OCI-LY7 (cell line): ENCODE measurements at regions not wholly inside any gene's neighbourhood (a gene's known extent, or its start where the extent isn't known, plus 50 kb on each side); places are given as distances from the start of the nearest gene placed in this dataset.
"Not testable (repeated sequence)": the region's sequence is repeated elsewhere in the genome, so short reads cannot be mapped to it uniquely, and the experiment has no call there.

Experiments used
- EZH2phosphoT487 ChIP-seq: fragments of 200-600 bp; sonication (generic); IDR thresholded peaks from 2 replicates; pipeline ENCODE4 v1.6.1; 2018; ENCODE audit warnings: low read depth, borderline replicate concordance, mild to moderate bottlenecking, mixed run types, antibody characterized with exemption, low read length, moderate library complexity, mixed read lengths
- TF ChIP-seq, protein P1 (sequence below): fragments of 200-600 bp; sonication (generic); conservative IDR thresholded peaks from 2 replicates; pipeline ENCODE4 v1.5.1; 2014; ENCODE audit warnings: mild to moderate bottlenecking, antibody characterized with exemption, low read length, moderate library complexity, mixed read lengths

DNA sequence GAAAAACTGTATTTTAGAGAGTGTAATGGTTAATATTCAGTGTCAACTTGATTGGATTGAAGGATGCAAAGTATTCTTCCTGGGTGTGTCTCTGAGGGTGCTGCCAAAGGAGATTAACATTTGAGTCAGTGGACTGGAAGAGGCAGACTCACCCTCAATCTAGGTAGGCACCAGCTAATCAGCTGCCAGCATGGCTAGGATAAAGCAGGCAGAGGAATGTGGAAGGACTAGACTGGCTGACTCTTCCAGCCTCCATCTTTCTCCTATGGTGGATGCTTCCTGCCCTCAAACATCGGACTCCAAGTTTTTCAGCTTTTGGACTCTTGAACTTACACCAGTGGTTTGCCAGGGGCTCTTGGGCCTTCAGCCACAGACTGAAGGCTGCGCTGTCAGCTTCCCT, 740.3 kb downstream of the RNF144A start:
- TF ChIP-seq, protein P1, sequence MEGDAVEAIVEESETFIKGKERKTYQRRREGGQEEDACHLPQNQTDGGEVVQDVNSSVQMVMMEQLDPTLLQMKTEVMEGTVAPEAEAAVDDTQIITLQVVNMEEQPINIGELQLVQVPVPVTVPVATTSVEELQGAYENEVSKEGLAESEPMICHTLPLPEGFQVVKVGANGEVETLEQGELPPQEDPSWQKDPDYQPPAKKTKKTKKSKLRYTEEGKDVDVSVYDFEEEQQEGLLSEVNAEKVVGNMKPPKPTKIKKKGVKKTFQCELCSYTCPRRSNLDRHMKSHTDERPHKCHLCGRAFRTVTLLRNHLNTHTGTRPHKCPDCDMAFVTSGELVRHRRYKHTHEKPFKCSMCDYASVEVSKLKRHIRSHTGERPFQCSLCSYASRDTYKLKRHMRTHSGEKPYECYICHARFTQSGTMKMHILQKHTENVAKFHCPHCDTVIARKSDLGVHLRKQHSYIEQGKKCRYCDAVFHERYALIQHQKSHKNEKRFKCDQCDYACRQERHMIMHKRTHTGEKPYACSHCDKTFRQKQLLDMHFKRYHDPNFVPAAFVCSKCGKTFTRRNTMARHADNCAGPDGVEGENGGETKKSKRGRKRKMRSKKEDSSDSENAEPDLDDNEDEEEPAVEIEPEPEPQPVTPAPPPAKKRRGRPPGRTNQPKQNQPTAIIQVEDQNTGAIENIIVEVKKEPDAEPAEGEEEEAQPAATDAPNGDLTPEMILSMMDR = not testable (repeated sequence)
- not testable (repeated sequence) for TF ChIP-seq EZH2phosphoT487
